PC-3 (cell line): ENCODE measurements at regions not wholly inside any gene's neighbourhood (a gene's known extent, or its start where the extent isn't known, plus 50 kb on each side); places are given as distances from the start of the nearest gene placed in this dataset.

Experiments used
- ATAC-seq: fragments of 200-7000 bp; cut with Tn5 transposase; 2 replicates; pipeline ENCODE4 v1.9.1; 2020; ENCODE audit warnings: mild to moderate bottlenecking, moderate library complexity
- BruUV-seq: library from RNA; stranded (reverse); fragments of 400-500 nt; replicated peaks from 2 replicates; lab custom pipeline; 2021; lab: Mats Ljungman, UMichigan
- CTCF ChIA-PET: fragments of 300-600 bp; sonication (Branson Sonifier 250); formaldehyde crosslinking; loops from one replicate; lab custom pipeline; 2022; ENCODE audit warnings: antibody characterized with exemption; lab: Charles Lee
- POLR2A ChIA-PET: fragments of 300-600 bp; sonication (Branson Sonifier 250); formaldehyde crosslinking; loops from one replicate; lab custom pipeline; 2022; ENCODE audit warnings: antibody characterized with exemption; ENCODE audit not compliant: unreplicated experiment; lab: Charles Lee
- DNase-seq: peaks from one replicate; pipeline ENCODE4 v3.0.0-alpha.2; 2015
- H2AFZ ChIP-seq: fragments of 300-600 bp; sonication (generic); 2 replicates; pipeline ENCODE4 v1.6.0; 2016; ENCODE audit warnings: antibody characterized with exemption, low read length
- H3F3A ChIP-seq: fragments of 300-600 bp; sonication (generic); one replicate; pipeline ENCODE4 v1.6.0; 2017; ENCODE audit warnings: antibody characterized with exemption, low read length, control low read depth, mild to moderate bottlenecking; ENCODE audit not compliant: unreplicated experiment
- H3K27ac ChIP-seq: fragments of 300-600 bp; sonication (generic); 2 replicates; pipeline ENCODE4 v1.5.1; 2016; ENCODE audit warnings: mild to moderate bottlenecking, low read length
- H3K27me3 ChIP-seq: fragments of 300-600 bp; sonication (generic); 2 replicates; pipeline ENCODE4 v1.6.1; 2016; ENCODE audit warnings: low read length, mixed read lengths
- H3K36me3 ChIP-seq: fragments of 300-600 bp; sonication (generic); 2 replicates; pipeline ENCODE4 v1.6.1; 2016; ENCODE audit warnings: low read depth, mixed run types, low read length, mixed read lengths
- H3K4me1 ChIP-seq: fragments of 300-600 bp; sonication (generic); 2 replicates; pipeline ENCODE4 v1.5.1; 2016; ENCODE audit warnings: low read length; ENCODE audit not compliant: insufficient read depth
- H3K4me2 ChIP-seq: fragments of 300-600 bp; sonication (generic); 2 replicates; pipeline ENCODE4 v1.6.0; 2016; ENCODE audit warnings: low read length
- H3K4me3 ChIP-seq: fragments of 300-600 bp; sonication (generic); 2 replicates; pipeline ENCODE4 v1.5.1; 2016; ENCODE audit warnings: mild to moderate bottlenecking, low read length, mixed read lengths
- H3K79me2 ChIP-seq: fragments of 300-600 bp; sonication (generic); 2 replicates; pipeline ENCODE4 v1.6.1; 2017; ENCODE audit warnings: low read length, mixed read lengths
- H3K9ac ChIP-seq: fragments of 300-600 bp; sonication (generic); 2 replicates; pipeline ENCODE4 v1.6.0; 2016; ENCODE audit warnings: mild to moderate bottlenecking, low read length
- H3K9me2 ChIP-seq: fragments of 300-600 bp; sonication (generic); replicated peaks from 2 replicates; pipeline ENCODE4 v1.6.1; 2016; ENCODE audit warnings: mixed run types, low read length, mixed read lengths
- H3K9me3 ChIP-seq: fragments of 300-600 bp; sonication (generic); 2 replicates; pipeline ENCODE4 v1.6.1; 2016; ENCODE audit warnings: low read length, mixed read lengths
- H4K20me1 ChIP-seq: fragments of 300-600 bp; sonication (generic); 2 replicates; pipeline ENCODE4 v1.6.1; 2016; ENCODE audit warnings: low read length, mixed read lengths
- CTCF ChIP-seq: fragments of 300-600 bp; sonication (generic); conservative IDR thresholded peaks from 2 replicates; pipeline ENCODE4 v1.5.1; 2017; ENCODE audit warnings: antibody characterized with exemption, low read depth, mild to moderate bottlenecking, low read length
- EZH2 ChIP-seq: fragments of 300-600 bp; sonication (generic); IDR thresholded peaks from one replicate; pipeline ENCODE4 v1.6.1; 2017; ENCODE audit warnings: antibody characterized with exemption, mild to moderate bottlenecking, low read length; ENCODE audit not compliant: unreplicated experiment
- EZH2phosphoT487 ChIP-seq: fragments of 300-600 bp; sonication (generic); IDR thresholded peaks from 2 replicates; pipeline ENCODE4 v1.6.1; 2018; ENCODE audit warnings: mild to moderate bottlenecking, antibody characterized with exemption, low read length, borderline replicate concordance
- intact Hi-C: fragments of 100-400 bp; cut with micrococcal nuclease; formaldehyde crosslinking; loops from 2 replicates; pipeline ENCODE4 v1.9.0; 2023

GRCh38 chr6:120058410-120058809 lies 708.8 kb upstream of the MAN1A1 start:
- Histone ChIP-seq H3K4me1 (no peaks in the 10 kb centered on the region), H2AFZ (no peak overlapping the region), H3K9ac (no peak overlapping the region), H3K4me2 (no peak overlapping the region), H3K9me3 (no peaks in the 10 kb centered on the region), H3K36me3 (no peaks in the 10 kb centered on the region), H3K79me2 (no peaks in the 10 kb centered on the region), H3K27me3 (no peaks in the 10 kb centered on the region), H3K9me2 (no peaks in the 10 kb centered on the region), H3F3A (no peaks in the 10 kb centered on the region), H3K27ac (no peak overlapping the region), H4K20me1 (no peaks in the 10 kb centered on the region), H3K4me3 (no peak overlapping the region)
- POLR2A ChIA-PET = no interaction called here
- no TSS peak for BruUV-seq
- ATAC-seq (no peak), DNase-seq (no peak)
- TF ChIP-seq EZH2 (no peak), EZH2phosphoT487 (no peak), CTCF (no peak)
- CTCF ChIA-PET = no interaction called here
- intact Hi-C loops = no loop called here

- TF ChIP-seq EZH2 = no peak
- peak; percentile 60 for TF ChIP-seq CTCF
- Histone ChIP-seq H3F3A (no peaks in the 10 kb centered on the region), H3K9me3 (no peaks in the 10 kb centered on the region), H2AFZ (no peak overlapping the region), H3K36me3 (no peaks in the 10 kb centered on the region), H3K4me3 (no peak overlapping the region), H3K4me2 (no peak overlapping the region), H3K27me3 (no peaks in the 10 kb centered on the region), H3K4me1 (no peaks in the 10 kb centered on the region), H3K27ac (no peak overlapping the region), H3K79me2 (no peaks in the 10 kb centered on the region), H4K20me1 (no peaks in the 10 kb centered on the region), H3K9ac (no peak overlapping the region), H3K9me2 (no peaks in the 10 kb centered on the region)
- ATAC-seq (no peak), DNase-seq (peak; percentile 41)
- CTCF ChIA-PET = no interaction called here
- POLR2A ChIA-PET = no interaction called here
- intact Hi-C loops = no loop called here
- no TSS peak for BruUV-seq
Measured at GRCh38 chr6:120056085-120056484, 706.5 kb upstream of the MAN1A1 start.

GRCh38 chr6:120055071-120055470 lies 705.5 kb upstream of the MAN1A1 start:
- Histone ChIP-seq H3F3A (no peaks in the 10 kb centered on the region), H3K36me3 (no peaks in the 10 kb centered on the region), H4K20me1 (no peaks in the 10 kb centered on the region), H3K4me3 (no peak overlapping the region), H3K4me1 (no peaks in the 10 kb centered on the region), H3K27ac (no peak overlapping the region), H3K4me2 (no peak overlapping the region), H3K9ac (no peak overlapping the region), H3K9me2 (no peaks in the 10 kb centered on the region), H3K79me2 (no peaks in the 10 kb centered on the region), H3K9me3 (no peaks in the 10 kb centered on the region), H2AFZ (no peak overlapping the region), H3K27me3 (no peaks in the 10 kb centered on the region)
- intact Hi-C loops = no loop called here
- POLR2A ChIA-PET = no interaction called here
- no peak for DNase-seq
- TF ChIP-seq EZH2 (no peak), EZH2phosphoT487 (no peak), CTCF (no peak)
- no peak for ATAC-seq
- CTCF ChIA-PET = no interaction called here
- no TSS peak for BruUV-seq
